SK-N-MC (cell line): ENCODE measurements at regions not wholly inside any gene's neighbourhood (a gene's known extent, or its start where the extent isn't known, plus 50 kb on each side); places are given as distances from the start of the nearest gene placed in this dataset.

Source experiments
- EZH2 ChIP-seq: fragments of 200-600 bp; sonication (generic); IDR thresholded peaks from one replicate; pipeline ENCODE4 v1.6.1; 2017; ENCODE audit warnings: antibody characterized with exemption
- POLR2AphosphoS5 ChIP-seq: IDR thresholded peaks from 2 replicates; pipeline ENCODE4 v1.6.1; 2012; ENCODE audit warnings: mild to moderate bottlenecking, low read depth, low read length, borderline replicate concordance

DNA sequence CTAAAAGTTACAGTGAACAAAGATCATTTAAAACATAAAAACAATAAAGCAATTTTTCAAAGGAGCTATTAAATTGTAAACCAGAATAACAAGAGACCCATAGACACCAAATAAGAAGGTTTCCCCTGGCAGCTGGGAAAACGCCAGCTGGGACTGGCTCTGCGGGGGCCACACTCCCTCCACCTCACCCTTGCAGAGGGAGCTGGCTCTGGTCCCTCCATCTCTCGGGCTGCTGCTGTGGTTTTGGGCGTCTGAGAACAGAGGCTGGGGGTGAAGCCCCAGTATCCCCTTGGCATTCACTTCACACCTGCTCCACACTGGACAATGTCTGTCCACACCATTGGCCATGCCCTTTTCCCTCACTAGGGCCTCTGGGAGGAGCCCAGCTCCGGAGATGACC lies 62.1 kb upstream of the OTOS start:
- TF ChIP-seq POLR2AphosphoS5 (no peak), EZH2 (no peak)
